T-helper 2 cell treated with Interferon-gamma antibody and Interleukin-4, amounts not matched to agents 100 ng/mL and 5 ng/mL, for 36 hours (primary cell): ENCODE measurements at regions not wholly inside any gene's neighbourhood (a gene's known extent, or its start where the extent isn't known, plus 50 kb on each side); places are given as distances from the start of the nearest gene placed in this dataset.

Experiments used
- intact Hi-C: fragments of 100-400 bp; cut with micrococcal nuclease; formaldehyde crosslinking; loops from one replicate; pipeline ENCODE4 v1.15.1; 2023

- intact Hi-C loops = no loop called here
Observed at GRCh38 chr11:23023319-23023718, 163.0 kb upstream of the CCDC179 start.

- intact Hi-C loops = no loop called here
Observed at GRCh38 chr11:23041001-23041503, 180.8 kb upstream of the CCDC179 start.

- intact Hi-C loops = no loop called here
Observed at GRCh38 chr11:23058656-23059055, 198.4 kb upstream of the CCDC179 start.

- intact Hi-C loops = no loop called here
Observed at GRCh38 chr11:23063276-23063675, 203.0 kb upstream of the CCDC179 start.

- intact Hi-C loops = no loop called here
Observed at GRCh38 chr11:23078289-23078971, 218.2 kb upstream of the CCDC179 start.

- intact Hi-C loops = no loop called here
Observed at GRCh38 chr11:23079382-23079813, 219.1 kb upstream of the CCDC179 start.

- intact Hi-C loops = no loop called here
Observed at GRCh38 chr11:23087407-23087806, 227.1 kb upstream of the CCDC179 start.

- intact Hi-C loops = no loop called here
Observed at GRCh38 chr11:23090659-23091058, 230.4 kb upstream of the CCDC179 start.

GRCh38 chr11:23095650-23096189, 235.4 kb upstream of the CCDC179 start:
- intact Hi-C loops = no loop called here

- intact Hi-C loops = no loop called here
Observed at GRCh38 chr11:23097891-23098290, 237.6 kb upstream of the CCDC179 start.

- intact Hi-C loops = no loop called here
Observed at GRCh38 chr11:23099256-23099655, 239.0 kb upstream of the CCDC179 start.

GRCh38 chr11:23100726-23101125, 240.5 kb upstream of the CCDC179 start:
- intact Hi-C loops = no loop called here

GRCh38 chr11:23103416-23103815, 243.1 kb upstream of the CCDC179 start:
- intact Hi-C loops = no loop called here

GRCh38 chr11:23111527-23111926, 251.3 kb upstream of the CCDC179 start:
- intact Hi-C loops = no loop called here

GRCh38 chr11:23112390-23112789, 252.1 kb upstream of the CCDC179 start:
- intact Hi-C loops = no loop called here

- intact Hi-C loops = no loop called here
Observed at GRCh38 chr11:23112987-23113886, 253.0 kb upstream of the CCDC179 start.

GRCh38 chr11:23113887-23114216, 253.6 kb upstream of the CCDC179 start:
- intact Hi-C loops = no loop called here

GRCh38 chr11:23123753-23124152, 263.5 kb upstream of the CCDC179 start:
- intact Hi-C loops = no loop called here

GRCh38 chr11:23124249-23124648, 264.0 kb upstream of the CCDC179 start:
- intact Hi-C loops = no loop called here

- intact Hi-C loops = no loop called here
Observed at GRCh38 chr11:23124996-23125395, 264.7 kb upstream of the CCDC179 start.

GRCh38 chr11:23127706-23128105, 267.4 kb upstream of the CCDC179 start:
- intact Hi-C loops = no loop called here

GRCh38 chr11:23134627-23135026, 274.4 kb upstream of the CCDC179 start:
- intact Hi-C loops = no loop called here
